Omental fat pad (tissue), 3 donors: ENCODE measurements at regions not wholly inside any gene's neighbourhood (a gene's known extent, or its start where the extent isn't known, plus 50 kb on each side); places are given as distances from the start of the nearest gene placed in this dataset.
"Not testable (repeated sequence)": the region's sequence is repeated elsewhere in the genome, so short reads cannot be mapped to it uniquely, and the experiment has no call there.

Experiments
- ATAC-seq: fragments of 150-250 bp; one replicate; pipeline ENCODE4 v1.9.1; 2016; ENCODE audit warnings: mild to moderate bottlenecking, moderate library complexity; ENCODE audit not compliant: low FRiP score
- DNase-seq: peaks from one replicate; pipeline ENCODE4 v3.0.0-alpha.2; 2019; ENCODE audit warnings: low spot score
- CTCF ChIP-seq, 3 donors: fragments of 450-650 bp; IDR thresholded peaks; one replicate each; pipeline ENCODE4 v1.5.1; 2016 to 2017; ENCODE audit warnings: antibody characterized with exemption in 3 of 3, mild to moderate bottlenecking in 3 of 3, moderate library complexity in 2 of 3

GRCh38 chr12:91637789-91638624, 455.4 kb upstream of the DCN start:
- TF ChIP-seq CTCF (IDR thresholded peaks at IDR 0.05): no peak
- no peak for ATAC-seq
- no peak for DNase-seq

- no peak for TF ChIP-seq CTCF (IDR thresholded peaks at IDR 0.05)
- DNase-seq (no peak), ATAC-seq (no peak)
Observed at GRCh38 chr12:91636721-91637120, 454.1 kb upstream of the DCN start.

GRCh38 chr12:91634386-91634713, 451.7 kb upstream of the DCN start:
- ATAC-seq, DNase-seq: not testable (repeated sequence)

- DNase-seq (no peak), ATAC-seq (no peak)
- no peak for TF ChIP-seq CTCF (IDR thresholded peaks at IDR 0.05)
Observed at GRCh38 chr12:91633734-91634357, 451.2 kb upstream of the DCN start.

- ATAC-seq (no peak), DNase-seq (no peak)
- TF ChIP-seq CTCF (IDR thresholded peaks at IDR 0.05): no peak
Observed at GRCh38 chr12:91633206-91633605, 450.6 kb upstream of the DCN start.

GRCh38 chr12:91632042-91632786, 449.6 kb upstream of the DCN start:
- ATAC-seq: no peak
- TF ChIP-seq CTCF (IDR thresholded peaks at IDR 0.05): no peak
- no peak for DNase-seq

GRCh38 chr12:91630596-91631293, 448.1 kb upstream of the DCN start:
- no peak for TF ChIP-seq CTCF (IDR thresholded peaks at IDR 0.05)
- ATAC-seq (no peak), DNase-seq (no peak)
